Naive B cell (primary cell): ENCODE measurements at regions not wholly inside any gene's neighbourhood (a gene's known extent, or its start where the extent isn't known, plus 50 kb on each side); places are given as distances from the start of the nearest gene placed in this dataset.

Experiments
- ATAC-seq, 2 donors: fragments of 150-1000 bp; cut with Tn5 transposase; 2 replicates each; pipeline ENCODE4 v1.10.0; 2021; ENCODE audit warnings: low read depth in 2 of 2, mild to moderate bottlenecking in 2 of 2, moderate library complexity in 2 of 2
- DNase-seq: peaks from one replicate; pipeline ENCODE4 v3.0.0; 2022
- H3K27ac Mint-ChIP-seq, 6 donors: one replicate each; pipeline ENCODE4 v1.8.0; 2020 to 2022; ENCODE audit warnings: mild to moderate bottlenecking in 6 of 6, mixed read lengths in 6 of 6, moderate library complexity in 5 of 6, inconsistent platforms in 2 of 6
- H3K27me3 Mint-ChIP-seq, 3 donors: one replicate each; pipeline ENCODE4 v1.8.0; 2021 to 2022; ENCODE audit warnings: mixed read lengths in 3 of 3, mild to moderate bottlenecking in 1 of 3
- H3K36me3 Mint-ChIP-seq, 2 donors: one replicate each; pipeline ENCODE4 v1.8.0; 2020 to 2022; ENCODE audit warnings: mixed read lengths in 2 of 2, inconsistent platforms in 1 of 2, mild to moderate bottlenecking in 1 of 2
- H3K4me1 Mint-ChIP-seq, 3 donors: one replicate each; pipeline ENCODE4 v1.8.0; 2020 to 2022; ENCODE audit warnings: mixed read lengths in 3 of 3, inconsistent platforms in 1 of 3, mild to moderate bottlenecking in 1 of 3, moderate library complexity in 1 of 3
- H3K4me3 Mint-ChIP-seq, 8 donors: one replicate each; pipeline ENCODE4 v1.8.0; 2020 to 2022; ENCODE audit warnings: mild to moderate bottlenecking in 8 of 8, mixed read lengths in 8 of 8, moderate library complexity in 8 of 8, inconsistent platforms in 2 of 8
- H3K9me3 Mint-ChIP-seq, 7 donors: one replicate each; pipeline ENCODE4 v1.8.0; 2020 to 2022; ENCODE audit warnings: mixed read lengths in 7 of 7, mild to moderate bottlenecking in 5 of 7, inconsistent platforms in 2 of 7, moderate library complexity in 1 of 7

DNA sequence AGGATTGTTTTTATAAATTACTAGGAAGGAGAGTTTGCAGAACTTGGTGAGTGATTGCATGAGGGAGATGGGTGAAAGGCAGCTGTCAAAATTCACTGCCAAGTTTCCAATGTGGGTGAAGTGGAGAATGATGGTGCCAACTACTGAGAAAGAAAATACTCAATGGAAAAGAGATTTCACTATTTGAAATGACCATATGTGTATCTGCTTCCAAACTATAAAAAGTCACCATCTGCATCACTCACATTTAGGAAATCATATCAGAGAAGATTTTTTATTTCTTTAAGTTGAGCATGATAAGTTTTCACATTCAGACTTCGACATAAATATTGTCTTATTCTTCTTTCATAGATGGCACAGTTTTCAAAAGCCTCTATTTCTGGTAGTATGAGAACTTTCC is 570.0 kb upstream of the DSEL start:
- Mint-ChIP-seq H3K4me1 (no peaks in the 10 kb centered on the region), H3K36me3 (no peaks in the 10 kb centered on the region), H3K27me3 (no peaks in the 10 kb centered on the region), H3K4me3 (no peak overlapping the region), H3K9me3 (no peaks in the 10 kb centered on the region), H3K27ac (no peak overlapping the region)
- ATAC-seq (no peak), DNase-seq (no peak)

DNA sequence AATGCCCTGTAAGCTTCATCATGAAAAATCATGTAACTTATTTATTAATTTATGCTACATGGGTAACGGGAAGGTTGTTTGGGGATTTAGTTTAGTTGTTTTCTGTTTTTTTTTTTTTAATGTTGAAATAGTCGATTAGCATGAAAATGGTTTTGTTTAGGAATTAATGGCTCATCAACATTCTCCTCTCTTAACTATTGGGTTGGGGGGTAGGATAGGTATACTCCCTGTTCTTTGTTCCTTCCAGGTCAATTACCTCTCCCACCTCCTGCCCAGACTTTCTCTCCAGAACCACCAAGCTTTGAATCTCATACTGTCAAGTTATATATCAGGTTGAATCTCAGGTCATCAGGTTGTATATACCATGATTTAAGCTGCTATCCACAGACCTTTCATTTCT is 568.7 kb upstream of the DSEL start:
- H3K27me3 Mint-ChIP-seq, result no peaks in the 10 kb centered on the region
- no peaks in the 10 kb centered on the region for H3K36me3 Mint-ChIP-seq
- no peak overlapping the region for H3K4me3 Mint-ChIP-seq
- H3K27ac Mint-ChIP-seq, result no peak overlapping the region
- ATAC-seq (no peak), DNase-seq (no peak)
- no peaks in the 10 kb centered on the region for H3K9me3 Mint-ChIP-seq
- H3K4me1 Mint-ChIP-seq, result no peaks in the 10 kb centered on the region

DNA sequence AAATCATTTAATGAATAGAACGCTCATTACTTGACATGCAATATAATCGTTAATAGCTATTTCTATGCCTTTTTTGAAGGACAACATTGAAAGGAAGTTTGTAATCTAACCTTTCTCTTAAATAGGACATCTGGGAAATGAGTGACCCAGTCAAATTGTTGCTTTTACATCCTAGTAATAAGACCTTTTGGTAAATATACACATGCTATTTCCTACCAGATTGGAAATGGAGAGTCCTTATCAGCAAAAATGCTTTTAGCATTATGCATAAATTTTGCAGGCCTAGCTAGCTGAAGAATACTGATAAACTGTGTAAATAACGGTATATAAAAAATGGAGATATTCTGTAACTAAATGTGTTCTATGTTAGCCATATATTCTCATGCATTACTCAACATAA is 567.3 kb upstream of the DSEL start:
- DNase-seq (no peak), ATAC-seq (no peak)
- no peak overlapping the region for H3K27ac Mint-ChIP-seq
- H3K27me3 Mint-ChIP-seq, result no peaks in the 10 kb centered on the region
- no peak overlapping the region for H3K4me3 Mint-ChIP-seq
- no peaks in the 10 kb centered on the region for H3K36me3 Mint-ChIP-seq
- no peaks in the 10 kb centered on the region for H3K4me1 Mint-ChIP-seq
- peaks cover 0 to 1% (median 0%) of the 10 kb centered on the region in 7 donors for H3K9me3 Mint-ChIP-seq

- DNase-seq (no peak), ATAC-seq (no peak)
- Mint-ChIP-seq H3K9me3 (peaks cover 0 to 3% (median 0%) of the 10 kb centered on the region in 7 donors), H3K4me3 (no peak overlapping the region), H3K27ac (no peak overlapping the region), H3K36me3 (no peaks in the 10 kb centered on the region), H3K27me3 (no peaks in the 10 kb centered on the region), H3K4me1 (no peaks in the 10 kb centered on the region)
Measured at GRCh38 chr18:68083131-68083530, 566.6 kb upstream of the DSEL start.

DNA sequence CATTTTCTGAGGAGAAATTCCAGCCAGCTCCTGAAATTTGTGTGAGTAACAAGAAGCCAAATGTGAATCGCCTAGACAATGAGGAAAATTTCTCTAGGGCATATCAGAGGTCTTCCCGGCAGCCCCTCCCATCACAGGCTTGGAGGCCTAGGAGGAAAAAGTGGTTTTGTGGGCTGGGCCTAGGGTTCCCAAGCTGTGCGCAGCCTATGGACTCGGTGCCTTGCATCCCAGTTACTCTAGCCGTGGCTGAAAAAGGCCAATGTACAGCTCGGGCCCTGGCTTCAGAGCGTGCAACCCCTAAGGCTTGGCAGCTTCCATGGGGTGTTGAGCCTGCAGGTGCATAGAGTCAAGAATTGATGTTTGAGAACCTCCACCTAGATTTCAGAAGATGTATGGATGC is 556.2 kb upstream of the DSEL start:
- ATAC-seq, result no peak
- no peaks in the 10 kb centered on the region for H3K36me3 Mint-ChIP-seq
- H3K4me1 Mint-ChIP-seq, result no peaks in the 10 kb centered on the region
- H3K9me3 Mint-ChIP-seq, result peaks cover 0 to 16% (median 4%) of the 10 kb centered on the region in 7 donors
- H3K27ac Mint-ChIP-seq, result no peak overlapping the region
- H3K27me3 Mint-ChIP-seq, result no peaks in the 10 kb centered on the region
- H3K4me3 Mint-ChIP-seq, result no peak overlapping the region
- DNase-seq, result no peak

- Mint-ChIP-seq H3K27ac (no peak overlapping the region), H3K4me1 (no peaks in the 10 kb centered on the region), H3K9me3 (peaks cover 0 to 13% (median 3%) of the 10 kb centered on the region in 7 donors), H3K27me3 (no peaks in the 10 kb centered on the region), H3K36me3 (no peaks in the 10 kb centered on the region), H3K4me3 (no peak overlapping the region)
- ATAC-seq, result no peak
- DNase-seq, result no peak
Measured at GRCh38 chr18:68060871-68061270, 544.4 kb upstream of the DSEL start.

- H3K4me3 Mint-ChIP-seq, result no peak overlapping the region
- no peak overlapping the region for H3K27ac Mint-ChIP-seq
- no peak for ATAC-seq
- no peak for DNase-seq
- H3K9me3 Mint-ChIP-seq, result no peaks in the 10 kb centered on the region
- no peaks in the 10 kb centered on the region for H3K27me3 Mint-ChIP-seq
- no peaks in the 10 kb centered on the region for H3K4me1 Mint-ChIP-seq
- no peaks in the 10 kb centered on the region for H3K36me3 Mint-ChIP-seq
Measured at GRCh38 chr18:68056936-68057335, 540.4 kb upstream of the DSEL start.

- Mint-ChIP-seq H3K4me1 (no peaks in the 10 kb centered on the region), H3K9me3 (no peaks in the 10 kb centered on the region), H3K27ac (no peak overlapping the region), H3K36me3 (no peaks in the 10 kb centered on the region), H3K4me3 (no peak overlapping the region), H3K27me3 (no peaks in the 10 kb centered on the region)
- ATAC-seq (no peak), DNase-seq (no peak)
Measured at GRCh38 chr18:68054669-68055068, 538.1 kb upstream of the DSEL start.

DNA sequence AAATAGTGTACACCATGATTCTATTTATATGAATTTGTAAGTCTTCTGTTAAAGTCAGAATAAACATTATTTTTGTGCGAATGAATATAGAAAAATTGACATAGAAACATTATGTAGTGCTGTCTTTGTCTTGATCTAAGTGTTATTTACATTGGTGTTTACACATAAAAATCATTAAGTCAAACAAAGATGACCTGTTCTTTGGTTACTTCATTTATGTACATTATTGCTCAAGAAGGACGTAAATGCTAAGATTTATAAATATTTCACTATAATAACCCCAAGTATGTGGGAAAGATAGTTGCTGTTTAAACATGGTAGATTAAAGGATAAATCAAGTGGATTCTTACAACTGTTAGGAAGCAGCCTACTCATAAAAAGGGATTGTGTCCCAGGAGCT is 536.8 kb upstream of the DSEL start:
- Mint-ChIP-seq H3K36me3 (no peaks in the 10 kb centered on the region), H3K4me3 (no peak overlapping the region), H3K4me1 (no peaks in the 10 kb centered on the region), H3K27ac (no peak overlapping the region), H3K9me3 (no peaks in the 10 kb centered on the region), H3K27me3 (no peaks in the 10 kb centered on the region)
- DNase-seq (no peak), ATAC-seq (no peak)

DNA sequence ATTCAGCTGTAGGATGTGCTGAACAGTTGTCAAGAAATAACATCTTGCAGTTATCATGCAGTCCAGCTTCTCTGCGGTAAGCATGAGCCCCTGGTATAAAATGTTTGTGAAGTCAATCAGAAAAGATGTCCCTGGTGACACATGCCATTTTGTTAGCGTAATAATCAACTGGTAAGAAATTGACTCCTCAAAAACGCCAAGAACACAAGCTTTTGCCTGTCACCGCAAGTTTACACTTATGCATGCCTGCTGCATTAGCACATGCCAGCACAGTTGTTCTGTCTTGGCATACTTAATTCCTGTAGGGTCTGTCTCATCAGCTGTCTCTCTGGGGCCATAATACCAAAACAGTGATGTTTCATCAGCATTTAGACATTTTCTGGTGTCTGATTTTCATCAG is 524.8 kb upstream of the DSEL start:
- H3K27ac Mint-ChIP-seq, result no peak overlapping the region
- H3K4me1 Mint-ChIP-seq, result no peaks in the 10 kb centered on the region
- ATAC-seq (no peak), DNase-seq (no peak)
- no peak overlapping the region for H3K4me3 Mint-ChIP-seq
- H3K9me3 Mint-ChIP-seq, result no peaks in the 10 kb centered on the region
- no peaks in the 10 kb centered on the region for H3K36me3 Mint-ChIP-seq
- no peaks in the 10 kb centered on the region for H3K27me3 Mint-ChIP-seq

GRCh38 chr18:68040198-68040597 is 523.7 kb upstream of the DSEL start:
- Mint-ChIP-seq H3K36me3 (no peaks in the 10 kb centered on the region), H3K4me1 (no peaks in the 10 kb centered on the region)
- no peak for ATAC-seq

GRCh38 chr18:68035774-68036522 is 519.4 kb upstream of the DSEL start:
- Mint-ChIP-seq H3K4me3 (no peak overlapping the region), H3K36me3 (no peaks in the 10 kb centered on the region), H3K27ac (no peak overlapping the region), H3K4me1 (no peaks in the 10 kb centered on the region), H3K9me3 (no peaks in the 10 kb centered on the region), H3K27me3 (no peaks in the 10 kb centered on the region)
- ATAC-seq, result no peak
- no peak for DNase-seq

More at GRCh38 chr18:68040198-68040597, 523.7 kb upstream of the DSEL start:
- DNase-seq, result no peak
- no peaks in the 10 kb centered on the region for H3K9me3 Mint-ChIP-seq
- H3K27ac Mint-ChIP-seq, result no peak overlapping the region
- no peak overlapping the region for H3K4me3 Mint-ChIP-seq
- H3K27me3 Mint-ChIP-seq, result no peaks in the 10 kb centered on the region

DNA sequence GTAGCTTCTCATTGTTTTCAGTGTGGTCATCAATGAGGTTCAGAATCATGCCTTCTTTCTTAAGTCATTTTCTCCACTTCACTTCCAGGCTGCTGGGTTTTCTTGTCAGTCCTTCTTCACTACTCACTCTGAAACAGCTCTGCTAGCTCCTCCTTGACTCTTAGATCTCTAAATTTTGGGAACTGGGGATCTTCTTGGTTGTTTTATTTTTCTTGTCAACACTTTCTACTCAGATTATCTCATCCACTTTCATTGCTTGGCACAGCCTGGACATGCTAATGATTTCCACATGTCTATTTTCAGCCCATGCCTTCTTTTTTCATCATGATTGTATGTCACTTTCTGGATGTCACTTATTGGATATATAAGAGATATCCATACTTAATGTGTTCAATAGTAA is 517.8 kb upstream of the DSEL start:
- ATAC-seq (no peak), DNase-seq (no peak)
- Mint-ChIP-seq H3K27me3 (no peaks in the 10 kb centered on the region), H3K27ac (no peak overlapping the region), H3K36me3 (no peaks in the 10 kb centered on the region), H3K9me3 (no peaks in the 10 kb centered on the region), H3K4me1 (no peaks in the 10 kb centered on the region), H3K4me3 (no peak overlapping the region)

- ATAC-seq, result no peak
Measured at GRCh38 chr18:68033466-68033865, 516.9 kb upstream of the DSEL start.

DNA sequence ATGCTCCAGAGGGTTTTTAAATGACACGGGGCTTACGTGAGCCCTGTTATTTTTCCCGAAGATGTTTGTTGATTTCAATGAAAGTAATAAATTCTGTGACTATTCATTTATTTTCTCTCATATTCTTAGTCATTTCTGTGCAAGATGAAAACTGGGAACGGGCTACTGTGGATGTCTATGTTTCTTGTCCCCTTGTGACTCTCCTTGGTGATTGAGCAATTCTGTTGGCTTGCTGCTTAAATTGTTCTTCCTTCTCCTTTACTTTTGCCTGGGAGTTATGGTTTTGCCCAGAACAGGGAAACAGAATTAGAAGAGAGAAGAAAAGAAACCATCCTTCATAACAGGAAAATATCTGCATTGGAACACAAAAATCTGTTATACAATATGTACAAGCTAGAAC is 508.2 kb upstream of the DSEL start:
- H3K4me1 Mint-ChIP-seq, result no peaks in the 10 kb centered on the region
- no peaks in the 10 kb centered on the region for H3K36me3 Mint-ChIP-seq
- no peak overlapping the region for H3K4me3 Mint-ChIP-seq
- H3K27me3 Mint-ChIP-seq, result no peaks in the 10 kb centered on the region
- ATAC-seq (no peak), DNase-seq (no peak)
- H3K9me3 Mint-ChIP-seq, result no peaks in the 10 kb centered on the region
- no peak overlapping the region for H3K27ac Mint-ChIP-seq

More at GRCh38 chr18:68033466-68033865, 516.9 kb upstream of the DSEL start:
- no peaks in the 10 kb centered on the region for H3K4me1 Mint-ChIP-seq
- no peak overlapping the region for H3K4me3 Mint-ChIP-seq
- no peaks in the 10 kb centered on the region for H3K36me3 Mint-ChIP-seq
- no peaks in the 10 kb centered on the region for H3K27me3 Mint-ChIP-seq
- no peaks in the 10 kb centered on the region for H3K9me3 Mint-ChIP-seq
- no peak for DNase-seq
- no peak overlapping the region for H3K27ac Mint-ChIP-seq
